GM12891 (cell line): ENCODE measurements at regions not wholly inside any gene's neighbourhood (a gene's known extent, or its start where the extent isn't known, plus 50 kb on each side); places are given as distances from the start of the nearest gene placed in this dataset.

Experiments
- POLR2A ChIP-seq: IDR thresholded peaks from 2 replicates; pipeline ENCODE4 v1.6.1; 2011; ENCODE audit warnings: low read depth, low read length, control low read depth
- POLR2AphosphoS5 ChIP-seq: IDR thresholded peaks from 2 replicates; pipeline ENCODE4 v1.6.1; 2011; ENCODE audit warnings: low read depth, low read length, control low read depth
- POU2F2 ChIP-seq: IDR thresholded peaks from 2 replicates; pipeline ENCODE4 v1.6.1; 2011; ENCODE audit warnings: low read depth, mild to moderate bottlenecking, control low read depth, low read length, moderate library complexity
- SPI1 ChIP-seq: IDR thresholded peaks from 2 replicates; pipeline ENCODE4 v1.6.1; 2011; ENCODE audit warnings: low read depth, low read length, control low read depth
- TAF1 ChIP-seq: IDR thresholded peaks from 2 replicates; pipeline ENCODE4 v1.6.1; 2011; ENCODE audit warnings: low read depth, low read length, control low read depth

GRCh38 chr5:38105231-38105570 lies 153.2 kb upstream of the EGFLAM start:
- TF ChIP-seq POLR2A (no peak), POLR2AphosphoS5 (no peak), SPI1 (no peak), TAF1 (no peak), POU2F2 (no peak)
